Testis (tissue), 2 donors: ENCODE measurements at regions not wholly inside any gene's neighbourhood (a gene's known extent, or its start where the extent isn't known, plus 50 kb on each side); places are given as distances from the start of the nearest gene placed in this dataset.
"Not testable (repeated sequence)": the region's sequence is repeated elsewhere in the genome, so short reads cannot be mapped to it uniquely, and the experiment has no call there.

Experiments used
- DNase-seq: peaks from one replicate; pipeline ENCODE4 v3.0.0-alpha.2; 2019
- H3K27ac ChIP-seq, 2 donors: fragments of 200-600 bp; sonication (generic); one replicate each; pipeline ENCODE4 v1.5.1; 2019
- H3K27me3 ChIP-seq: fragments of 200-600 bp; sonication (generic); one replicate; pipeline ENCODE4 v1.5.1; 2019
- H3K36me3 ChIP-seq: fragments of 200-600 bp; sonication (generic); one replicate; pipeline ENCODE4 v1.5.1; 2017; ENCODE audit warnings: low read depth; ENCODE audit errors: missing control alignments
- H3K4me1 ChIP-seq: fragments of 200-600 bp; sonication (generic); one replicate; pipeline ENCODE4 v1.5.1; 2019
- H3K4me3 ChIP-seq, 2 donors: fragments of 200-600 bp; sonication (generic); one replicate each; pipeline ENCODE4 v1.5.1; 2017 to 2019
- H3K9me3 ChIP-seq: fragments of 200-600 bp; sonication (generic); one replicate; pipeline ENCODE4 v1.5.1; 2017
- CTCF ChIP-seq, 3 experiments: fragments of 450-650 bp in 2 of 3; fragments of 200-600 bp in 1 of 3; sonication (generic) in 1 of 3; IDR thresholded peaks; one replicate each; pipeline ENCODE4 v1.5.1; 2016 to 2019; ENCODE audit warnings: antibody characterized with exemption in 3 of 3, mild to moderate bottlenecking in 2 of 3, moderate library complexity in 1 of 3
- POLR2A ChIP-seq: fragments of 450-650 bp; IDR thresholded peaks from one replicate; pipeline ENCODE4 v1.6.1; 2017; ENCODE audit warnings: antibody characterized with exemption, mild to moderate bottlenecking, moderate library complexity
- WGBS, 2 donors: methylation state at CpG; one replicate each; pipeline ENCODE4 v1.1.5; 2018; 5-methylcytosine and 5-hydroxymethylcytosine counted together
- intact Hi-C: fragments of 100-400 bp; cut with DNase I; formaldehyde crosslinking; loops from one replicate; pipeline ENCODE4 v1.15.1; 2023; ENCODE audit warnings: low total_unique reads

- intact Hi-C loops = no loop called here
- TF ChIP-seq CTCF (IDR thresholded peaks at IDR 0.05) (no peak), POLR2A (no peak)
- Histone ChIP-seq H3K9me3 (no peaks in the 10 kb centered on the region), H3K36me3 (no peaks in the 10 kb centered on the region), H3K4me1 (no peaks in the 10 kb centered on the region), H3K4me3 (no peak overlapping the region), H3K27ac (no peak overlapping the region), H3K27me3 (no peaks in the 10 kb centered on the region)
- DNase-seq = no peak
- WGBS, 2 donors = 77 to 78% methylated on average over 7 of the region's 7 CpGs
These were observed 339.8 kb downstream of the EMP1 start for GRCh38 chr12:13536219-13536910.

GRCh38 chr12:13534645-13535398 is 338.3 kb downstream of the EMP1 start:
- intact Hi-C loops = no loop called here
- Histone ChIP-seq H3K9me3 (no peaks in the 10 kb centered on the region), H3K4me3 (no peak overlapping the region), H3K4me1 (no peaks in the 10 kb centered on the region), H3K36me3 (no peaks in the 10 kb centered on the region), H3K27ac (no peak overlapping the region), H3K27me3 (no peaks in the 10 kb centered on the region)
- WGBS, 2 donors = 36 to 38% methylated on average over 8 of the region's 8 CpGs
- peak; percentile 81 for DNase-seq
- no peak for TF ChIP-seq POLR2A
- peak; percentile 18 to 77 (median 72) for TF ChIP-seq CTCF (IDR thresholded peaks at IDR 0.05)

GRCh38 chr12:13534242-13534641 is 337.7 kb downstream of the EMP1 start:
- Histone ChIP-seq H3K27ac (no peak overlapping the region), H3K9me3 (no peaks in the 10 kb centered on the region), H3K27me3 (no peaks in the 10 kb centered on the region), H3K36me3 (no peaks in the 10 kb centered on the region), H3K4me3 (no peak overlapping the region), H3K4me1 (no peaks in the 10 kb centered on the region)
- DNase-seq = no peak
- no peak for TF ChIP-seq POLR2A
- no peak for TF ChIP-seq CTCF (IDR thresholded peaks at IDR 0.05)
- WGBS, 2 donors = 45 to 67% methylated on average over 3 of the region's 3 CpGs
- intact Hi-C loops = no loop called here

- intact Hi-C loops = no loop called here
- no peak for DNase-seq
- no peaks in the 10 kb centered on the region for H3K36me3 ChIP-seq
- H3K27me3 ChIP-seq = no peaks in the 10 kb centered on the region
- no peaks in the 10 kb centered on the region for H3K9me3 ChIP-seq
- H3K27ac ChIP-seq = no peak overlapping the region
- H3K4me3 ChIP-seq = no peak overlapping the region
- no peaks in the 10 kb centered on the region for H3K4me1 ChIP-seq
- TF ChIP-seq POLR2A (no peak), CTCF (IDR thresholded peaks at IDR 0.05) (no peak)
- WGBS, 2 donors = 87 to 91% methylated on average over 7 of the region's 7 CpGs
These were observed 334.4 kb downstream of the EMP1 start for GRCh38 chr12:13530966-13531365.

- not testable (repeated sequence) for DNase-seq
These were observed 329.8 kb downstream of the EMP1 start for GRCh38 chr12:13526185-13526921.

More at GRCh38 chr12:13526185-13526921, 329.8 kb downstream of the EMP1 start:
- H3K27ac ChIP-seq, H3K9me3 ChIP-seq, intact Hi-C loops, H3K27me3 ChIP-seq, H3K36me3 ChIP-seq, H3K4me1 ChIP-seq, H3K4me3 ChIP-seq: not testable (repeated sequence)
- WGBS, 2 donors = 80 to 83% methylated on average over 1 of the region's 1 CpG
